Chondrocyte (in vitro differentiated cells): ENCODE measurements at regions not wholly inside any gene's neighbourhood (a gene's known extent, or its start where the extent isn't known, plus 50 kb on each side); places are given as distances from the start of the nearest gene placed in this dataset.

Experiments
- DNase-seq: peaks from one replicate; pipeline ENCODE4 v3.0.0; 2021; ENCODE audit warnings: mixed read lengths, low spot score
- H3K27ac Mint-ChIP-seq: one replicate; pipeline ENCODE4 v1.8.0; 2021; ENCODE audit warnings: mild to moderate bottlenecking, moderate library complexity, mixed read lengths; ENCODE audit not compliant: unreplicated experiment
- H3K27me3 Mint-ChIP-seq: 2 replicates; pipeline ENCODE4 v1.8.0; 2021; ENCODE audit warnings: low read depth, mixed read lengths
- H3K36me3 Mint-ChIP-seq: 2 replicates; pipeline ENCODE4 v1.8.0; 2021; ENCODE audit warnings: low read depth, mixed read lengths
- H3K4me1 Mint-ChIP-seq: 2 replicates; pipeline ENCODE4 v1.8.0; 2021; ENCODE audit warnings: low read depth, mild to moderate bottlenecking, mixed read lengths
- H3K4me3 Mint-ChIP-seq: one replicate; pipeline ENCODE4 v1.8.0; 2021; ENCODE audit warnings: mild to moderate bottlenecking, moderate library complexity, mixed read lengths; ENCODE audit not compliant: unreplicated experiment
- H3K9me3 Mint-ChIP-seq: 2 replicates; pipeline ENCODE4 v1.8.0; 2021; ENCODE audit warnings: low read depth, mixed read lengths
- CTCF ChIP-seq: fragments of 200-600 bp; sonication (generic); IDR thresholded peaks from 2 replicates; pipeline ENCODE4 v1.5.0; 2021; ENCODE audit warnings: antibody characterized with exemption, mild to moderate bottlenecking, moderate library complexity

- TF ChIP-seq CTCF, result no peak
- peak overlapping the region; percentile 91 for H3K27ac Mint-ChIP-seq
- peaks cover 34% of the 10 kb centered on the region for H3K4me1 Mint-ChIP-seq
- H3K9me3 Mint-ChIP-seq, result peaks cover 45% of the 10 kb centered on the region
- no peaks in the 10 kb centered on the region for H3K27me3 Mint-ChIP-seq
- no peak for DNase-seq
- no peak overlapping the region for H3K4me3 Mint-ChIP-seq
- H3K36me3 Mint-ChIP-seq, result peaks cover 15% of the 10 kb centered on the region
Observed at GRCh38 chr1:193321242-193321840, 134.9 kb upstream of the B3GALT2 start.

GRCh38 chr1:193320270-193320669 lies 133.9 kb upstream of the B3GALT2 start:
- peaks cover 15% of the 10 kb centered on the region for H3K36me3 Mint-ChIP-seq
- no peak for TF ChIP-seq CTCF
- H3K4me3 Mint-ChIP-seq, result no peak overlapping the region
- DNase-seq, result no peak
- H3K4me1 Mint-ChIP-seq, result peaks cover 34% of the 10 kb centered on the region
- no peaks in the 10 kb centered on the region for H3K27me3 Mint-ChIP-seq
- no peak overlapping the region for H3K27ac Mint-ChIP-seq
- H3K9me3 Mint-ChIP-seq, result peaks cover 40% of the 10 kb centered on the region

- Mint-ChIP-seq H3K4me3 (no peak overlapping the region), H3K36me3 (peaks cover 11% of the 10 kb centered on the region), H3K4me1 (peaks cover 27% of the 10 kb centered on the region), H3K9me3 (peaks cover 27% of the 10 kb centered on the region), H3K27ac (no peak overlapping the region), H3K27me3 (no peaks in the 10 kb centered on the region)
- no peak for DNase-seq
- no peak for TF ChIP-seq CTCF
Observed at GRCh38 chr1:193318347-193318746, 131.9 kb upstream of the B3GALT2 start.

- no peak for DNase-seq
- Mint-ChIP-seq H3K27ac (no peak overlapping the region), H3K4me3 (no peak overlapping the region), H3K27me3 (no peaks in the 10 kb centered on the region), H3K36me3 (peaks cover 3% of the 10 kb centered on the region), H3K9me3 (peaks cover 10% of the 10 kb centered on the region), H3K4me1 (no peaks in the 10 kb centered on the region)
- no peak for TF ChIP-seq CTCF
Observed at GRCh38 chr1:193313354-193314140, 127.1 kb upstream of the B3GALT2 start.

GRCh38 chr1:193312432-193312831 lies 126.0 kb upstream of the B3GALT2 start:
- Mint-ChIP-seq H3K27me3 (no peaks in the 10 kb centered on the region), H3K4me3 (no peak overlapping the region), H3K27ac (no peak overlapping the region), H3K9me3 (peaks cover under 1% of the 10 kb centered on the region), H3K4me1 (no peaks in the 10 kb centered on the region), H3K36me3 (no peaks in the 10 kb centered on the region)
- TF ChIP-seq CTCF, result no peak
- no peak for DNase-seq
